Chondrocyte (in vitro differentiated cells): ENCODE measurements at regions not wholly inside any gene's neighbourhood (a gene's known extent, or its start where the extent isn't known, plus 50 kb on each side); places are given as distances from the start of the nearest gene placed in this dataset.

ENCODE experiments used
- DNase-seq: peaks from one replicate; pipeline ENCODE4 v3.0.0; 2021; ENCODE audit warnings: mixed read lengths, low spot score
- H3K27ac Mint-ChIP-seq: one replicate; pipeline ENCODE4 v1.8.0; 2021; ENCODE audit warnings: mild to moderate bottlenecking, moderate library complexity, mixed read lengths; ENCODE audit not compliant: unreplicated experiment
- H3K27me3 Mint-ChIP-seq: 2 replicates; pipeline ENCODE4 v1.8.0; 2021; ENCODE audit warnings: low read depth, mixed read lengths
- H3K36me3 Mint-ChIP-seq: 2 replicates; pipeline ENCODE4 v1.8.0; 2021; ENCODE audit warnings: low read depth, mixed read lengths
- H3K4me1 Mint-ChIP-seq: 2 replicates; pipeline ENCODE4 v1.8.0; 2021; ENCODE audit warnings: low read depth, mild to moderate bottlenecking, mixed read lengths
- H3K4me3 Mint-ChIP-seq: one replicate; pipeline ENCODE4 v1.8.0; 2021; ENCODE audit warnings: mild to moderate bottlenecking, moderate library complexity, mixed read lengths; ENCODE audit not compliant: unreplicated experiment
- H3K9me3 Mint-ChIP-seq: 2 replicates; pipeline ENCODE4 v1.8.0; 2021; ENCODE audit warnings: low read depth, mixed read lengths
- CTCF ChIP-seq: fragments of 200-600 bp; sonication (generic); IDR thresholded peaks from 2 replicates; pipeline ENCODE4 v1.5.0; 2021; ENCODE audit warnings: antibody characterized with exemption, mild to moderate bottlenecking, moderate library complexity

- no peaks in the 10 kb centered on the region for H3K36me3 Mint-ChIP-seq
- no peak for TF ChIP-seq CTCF
- no peaks in the 10 kb centered on the region for H3K27me3 Mint-ChIP-seq
- H3K4me1 Mint-ChIP-seq: no peaks in the 10 kb centered on the region
- no peak overlapping the region for H3K4me3 Mint-ChIP-seq
- no peak for DNase-seq
- no peak overlapping the region for H3K27ac Mint-ChIP-seq
- no peaks in the 10 kb centered on the region for H3K9me3 Mint-ChIP-seq
Measured at GRCh38 chr5:20359377-20359776, 371.4 kb upstream of the CDH18 start.

- Mint-ChIP-seq H3K27ac (no peak overlapping the region), H3K36me3 (no peaks in the 10 kb centered on the region), H3K4me1 (no peaks in the 10 kb centered on the region), H3K9me3 (no peaks in the 10 kb centered on the region), H3K4me3 (no peak overlapping the region), H3K27me3 (peaks cover 2% of the 10 kb centered on the region)
- no peak for DNase-seq
- TF ChIP-seq CTCF: no peak
Measured at GRCh38 chr5:20353499-20353898, 365.5 kb upstream of the CDH18 start.

- Mint-ChIP-seq H3K4me3 (no peak overlapping the region), H3K9me3 (no peaks in the 10 kb centered on the region), H3K27ac (no peak overlapping the region), H3K36me3 (no peaks in the 10 kb centered on the region), H3K4me1 (no peaks in the 10 kb centered on the region), H3K27me3 (peaks cover 2% of the 10 kb centered on the region)
- TF ChIP-seq CTCF: no peak
- no peak for DNase-seq
Measured at GRCh38 chr5:20351849-20352248, 363.8 kb upstream of the CDH18 start.

GRCh38 chr5:20348321-20348720 lies 360.3 kb upstream of the CDH18 start:
- H3K27ac Mint-ChIP-seq: no peak overlapping the region
- H3K9me3 Mint-ChIP-seq: no peaks in the 10 kb centered on the region
- no peak for TF ChIP-seq CTCF
- no peaks in the 10 kb centered on the region for H3K36me3 Mint-ChIP-seq
- H3K4me1 Mint-ChIP-seq: no peaks in the 10 kb centered on the region
- H3K4me3 Mint-ChIP-seq: no peak overlapping the region
- peaks cover 2% of the 10 kb centered on the region for H3K27me3 Mint-ChIP-seq
- DNase-seq: no peak

- H3K4me1 Mint-ChIP-seq: no peaks in the 10 kb centered on the region
- no peak for DNase-seq
- no peak for TF ChIP-seq CTCF
- H3K27ac Mint-ChIP-seq: no peak overlapping the region
- H3K27me3 Mint-ChIP-seq: peaks cover 2% of the 10 kb centered on the region
- H3K9me3 Mint-ChIP-seq: peaks cover 8% of the 10 kb centered on the region
- no peaks in the 10 kb centered on the region for H3K36me3 Mint-ChIP-seq
- H3K4me3 Mint-ChIP-seq: no peak overlapping the region
Measured at GRCh38 chr5:20347334-20347733, 359.3 kb upstream of the CDH18 start.
